AG04449 (cell line): ENCODE measurements at regions not wholly inside any gene's neighbourhood (a gene's known extent, or its start where the extent isn't known, plus 50 kb on each side); places are given as distances from the start of the nearest gene placed in this dataset.

Experiments
- CTCF ChIA-PET: fragments of 350-600 bp; formaldehyde crosslinking; extraction: SDS; loops from one replicate; lab custom pipeline; 2021; ENCODE audit warnings: antibody characterized with exemption; lab: Yijun Ruan, JAX
- POLR2A ChIA-PET: fragments of 400-600, 350-600 bp; formaldehyde crosslinking; extraction: SDS; loops from one replicate; lab custom pipeline; 2020; ENCODE audit warnings: antibody characterized with exemption, inconsistent platforms; lab: Yijun Ruan, JAX
- DNase-seq: peaks from one replicate; pipeline ENCODE4 v3.0.0-alpha.2; 2010; ENCODE audit warnings: low read depth, low spot score
- H3K4me3 ChIP-seq: 2 replicates; pipeline ENCODE4 v1.5.1; 2011; ENCODE audit warnings: low read depth, mild to moderate bottlenecking, control low read depth, low read length
- CTCF ChIP-seq: IDR thresholded peaks from one replicate; pipeline ENCODE4 v1.5.1; 2011; ENCODE audit warnings: mild to moderate bottlenecking, moderate library complexity, low read length, control low read depth, inconsistent platforms; ENCODE audit not compliant: insufficient read depth; ENCODE audit errors: missing control alignments

- H3K4me3 ChIP-seq: no peak overlapping the region
- POLR2A ChIA-PET: no interaction called here
- no peak for TF ChIP-seq CTCF
- CTCF ChIA-PET: no interaction called here
- no peak for DNase-seq
These were observed 1376.3 kb upstream of the CELF4 start for GRCh38 chr18:38941711-38942561.

GRCh38 chr18:38940863-38941531 lies 1375.4 kb upstream of the CELF4 start:
- no peak for DNase-seq
- no peak overlapping the region for H3K4me3 ChIP-seq
- CTCF ChIA-PET: no interaction called here
- TF ChIP-seq CTCF: no peak
- POLR2A ChIA-PET: no interaction called here

- ChIA-PET CTCF (no interaction called here), POLR2A (no interaction called here)
- DNase-seq: no peak
- no peak for TF ChIP-seq CTCF
- no peak overlapping the region for H3K4me3 ChIP-seq
These were observed 1374.9 kb upstream of the CELF4 start for GRCh38 chr18:38940475-38940862.

GRCh38 chr18:38933910-38934510 lies 1368.4 kb upstream of the CELF4 start:
- CTCF ChIA-PET: no interaction called here
- no peak for TF ChIP-seq CTCF
- no peak overlapping the region for H3K4me3 ChIP-seq
- POLR2A ChIA-PET: no interaction called here
- DNase-seq: no peak

- ChIA-PET POLR2A (no interaction called here), CTCF (no interaction called here)
These were observed 1367.7 kb upstream of the CELF4 start for GRCh38 chr18:38933322-38933721.

More at GRCh38 chr18:38933322-38933721, 1367.7 kb upstream of the CELF4 start:
- no peak overlapping the region for H3K4me3 ChIP-seq
- DNase-seq: no peak
- TF ChIP-seq CTCF: no peak
